ENCODE measurements at regions not wholly inside any gene's neighbourhood (a gene's known extent, or its start where the extent isn't known, plus 50 kb on each side); places are given as distances from the start of the nearest gene placed in this dataset.

GRCh38 chr11:110857892-110858546 lies 145.8 kb upstream of the ARHGAP20 start:
- DNase-seq (ENCODE audit: low spot score): no peak
- Histone ChIP-seq H3K27ac (no peak overlapping the region), H3K36me3 (no peaks in the 10 kb centered on the region), H3K4me3 (no peak overlapping the region), H3K4me1 (peaks cover 0 to 6% of the 10 kb centered on the region in 2 donors), H3K9me3 (peaks cover 0 to 4% of the 10 kb centered on the region in 2 donors), H3K27me3 (no peaks in the 10 kb centered on the region)
- TF ChIP-seq CTCF (IDR thresholded peaks at IDR 0.05): no peak

- no peak for TF ChIP-seq CTCF (IDR thresholded peaks at IDR 0.05)
- Histone ChIP-seq H3K4me1 (peaks cover 0 to 6% of the 10 kb centered on the region in 2 donors), H3K36me3 (no peaks in the 10 kb centered on the region), H3K9me3 (peaks cover 0 to 4% of the 10 kb centered on the region in 2 donors), H3K27me3 (no peaks in the 10 kb centered on the region), H3K4me3 (no peak overlapping the region), H3K27ac (no peak overlapping the region)
- DNase-seq (ENCODE audit: low spot score): no peak
These were observed 145.0 kb upstream of the ARHGAP20 start for GRCh38 chr11:110856996-110857812.

- no peaks in the 10 kb centered on the region for H3K36me3 ChIP-seq
- no peak for DNase-seq (ENCODE audit: low spot score)
- TF ChIP-seq CTCF (IDR thresholded peaks at IDR 0.05): no peak
- no peaks in the 10 kb centered on the region for H3K27me3 ChIP-seq
- H3K4me1 ChIP-seq: peaks cover 0 to 6% of the 10 kb centered on the region in 2 donors
- H3K9me3 ChIP-seq: peaks cover 0 to 4% of the 10 kb centered on the region in 2 donors
- H3K4me3 ChIP-seq: no peak overlapping the region
- no peak overlapping the region for H3K27ac ChIP-seq
These were observed 144.1 kb upstream of the ARHGAP20 start for GRCh38 chr11:110856340-110856739.

- DNase-seq (ENCODE audit: low spot score): no peak
- no peak for TF ChIP-seq CTCF (IDR thresholded peaks at IDR 0.05)
- H3K36me3 ChIP-seq: no peaks in the 10 kb centered on the region
- H3K4me3 ChIP-seq: no peak overlapping the region
- peaks cover 0 to 6% of the 10 kb centered on the region in 2 donors for H3K4me1 ChIP-seq
- H3K9me3 ChIP-seq: peaks cover 0 to 4% of the 10 kb centered on the region in 2 donors
- H3K27ac ChIP-seq: no peak overlapping the region
- no peaks in the 10 kb centered on the region for H3K27me3 ChIP-seq
These were observed 143.0 kb upstream of the ARHGAP20 start for GRCh38 chr11:110855191-110855590.

- Histone ChIP-seq H3K36me3 (no peaks in the 10 kb centered on the region), H3K9me3 (peaks cover 0 to 4% of the 10 kb centered on the region in 2 donors), H3K27ac (no peak overlapping the region), H3K4me1 (no peaks in the 10 kb centered on the region), H3K27me3 (no peaks in the 10 kb centered on the region), H3K4me3 (no peak overlapping the region)
- no peak for DNase-seq (ENCODE audit: low spot score)
- TF ChIP-seq CTCF (IDR thresholded peaks at IDR 0.05): no peak
These were observed 140.8 kb upstream of the ARHGAP20 start for GRCh38 chr11:110852921-110853490.

Measured in right atrium auricular region (tissue), 2 donors.